ENCODE measurements at regions not wholly inside any gene's neighbourhood (a gene's known extent, or its start where the extent isn't known, plus 50 kb on each side); places are given as distances from the start of the nearest gene placed in this dataset.

GRCh38 chr21:35203093-35203977 lies 154.2 kb upstream of the RUNX1 start:
- Histone ChIP-seq H3K4me1 (peaks cover 0 to 11% of the 10 kb centered on the region in 2 donors), H3K27ac (no peak overlapping the region), H3K9me3 (no peaks in the 10 kb centered on the region), H3K4me3 (replicated peaks in 1 of 3) (no peak overlapping the region), H3K27me3 (no peaks in the 10 kb centered on the region), H3K36me3 (no peaks in the 10 kb centered on the region)
- DNase-seq: no peak
- intact Hi-C loops (cut with DNase I): no loop called here
- 63 to 65% methylated on average over 11 of the region's 11 CpGs for WGBS, 2 donors
- TF ChIP-seq POLR2A (IDR thresholded peaks at IDR 0.05) (no peak), CTCF (IDR thresholded peaks at IDR 0.05) (no peak)

GRCh38 chr21:35202431-35202830 lies 153.3 kb upstream of the RUNX1 start:
- intact Hi-C loops (cut with DNase I): no loop called here

GRCh38 chr21:35201799-35202198 lies 152.7 kb upstream of the RUNX1 start:
- DNase-seq: no peak
- no peak overlapping the region for H3K4me3 ChIP-seq (replicated peaks in 1 of 3)
- H3K27ac ChIP-seq: no peak overlapping the region

More at GRCh38 chr21:35202431-35202830, 153.3 kb upstream of the RUNX1 start:
- no peaks in the 10 kb centered on the region for H3K9me3 ChIP-seq
- peaks cover 0 to 11% of the 10 kb centered on the region in 2 donors for H3K4me1 ChIP-seq
- H3K36me3 ChIP-seq: no peaks in the 10 kb centered on the region
- H3K27me3 ChIP-seq: no peaks in the 10 kb centered on the region
- H3K27ac ChIP-seq: no peak overlapping the region
- no peak for TF ChIP-seq POLR2A (IDR thresholded peaks at IDR 0.05)
- TF ChIP-seq CTCF (IDR thresholded peaks at IDR 0.05): no peak
- H3K4me3 ChIP-seq (replicated peaks in 1 of 3): no peak overlapping the region
- no peak for DNase-seq

GRCh38 chr21:35201288-35201687 lies 152.2 kb upstream of the RUNX1 start:
- H3K9me3 ChIP-seq: no peaks in the 10 kb centered on the region
- no peaks in the 10 kb centered on the region for H3K27me3 ChIP-seq
- no peak overlapping the region for H3K4me3 ChIP-seq (replicated peaks in 1 of 3)
- H3K36me3 ChIP-seq: no peaks in the 10 kb centered on the region
- TF ChIP-seq POLR2A (IDR thresholded peaks at IDR 0.05): no peak
- TF ChIP-seq CTCF (IDR thresholded peaks at IDR 0.05): no peak
- DNase-seq: no peak
- WGBS, 2 donors: 89 to 92% methylated on average over 2 of the region's 2 CpGs
- no peak overlapping the region for H3K27ac ChIP-seq
- peaks cover 0 to 9% of the 10 kb centered on the region in 2 donors for H3K4me1 ChIP-seq
- intact Hi-C loops (cut with DNase I): no loop called here

More at GRCh38 chr21:35201799-35202198, 152.7 kb upstream of the RUNX1 start:
- Histone ChIP-seq H3K4me1 (peaks cover 0 to 11% of the 10 kb centered on the region in 2 donors), H3K9me3 (no peaks in the 10 kb centered on the region), H3K36me3 (no peaks in the 10 kb centered on the region), H3K27me3 (no peaks in the 10 kb centered on the region)
- intact Hi-C loops (cut with DNase I): no loop called here
- no peak for TF ChIP-seq POLR2A (IDR thresholded peaks at IDR 0.05)
- no peak for TF ChIP-seq CTCF (IDR thresholded peaks at IDR 0.05)

- Histone ChIP-seq H3K27me3 (no peaks in the 10 kb centered on the region), H3K36me3 (no peaks in the 10 kb centered on the region), H3K4me3 (replicated peaks in 1 of 3) (no peak overlapping the region), H3K4me1 (no peaks in the 10 kb centered on the region), H3K9me3 (no peaks in the 10 kb centered on the region), H3K27ac (no peak overlapping the region)
- WGBS, 2 donors: 92 to 94% methylated on average over 1 of the region's 1 CpG
- DNase-seq: no peak
- intact Hi-C loops (cut with DNase I): no loop called here
- TF ChIP-seq CTCF (IDR thresholded peaks at IDR 0.05) (no peak), POLR2A (IDR thresholded peaks at IDR 0.05) (no peak)
These were observed 150.6 kb upstream of the RUNX1 start for GRCh38 chr21:35199733-35200015.

Measured in thyroid gland (tissue), 4 donors.